SH-SY5Y (cell line): ENCODE measurements at regions not wholly inside any gene's neighbourhood (a gene's known extent, or its start where the extent isn't known, plus 50 kb on each side); places are given as distances from the start of the nearest gene placed in this dataset.

Experiments
- GATA2 ChIP-seq: IDR thresholded peaks from 2 replicates; pipeline ENCODE4 v1.6.1; 2011; ENCODE audit warnings: mild to moderate bottlenecking, low read depth, low read length
- GATA3 ChIP-seq: IDR thresholded peaks from 2 replicates; pipeline ENCODE4 v1.6.1; 2011; ENCODE audit warnings: low read depth, mild to moderate bottlenecking, low read length, moderate library complexity

DNA sequence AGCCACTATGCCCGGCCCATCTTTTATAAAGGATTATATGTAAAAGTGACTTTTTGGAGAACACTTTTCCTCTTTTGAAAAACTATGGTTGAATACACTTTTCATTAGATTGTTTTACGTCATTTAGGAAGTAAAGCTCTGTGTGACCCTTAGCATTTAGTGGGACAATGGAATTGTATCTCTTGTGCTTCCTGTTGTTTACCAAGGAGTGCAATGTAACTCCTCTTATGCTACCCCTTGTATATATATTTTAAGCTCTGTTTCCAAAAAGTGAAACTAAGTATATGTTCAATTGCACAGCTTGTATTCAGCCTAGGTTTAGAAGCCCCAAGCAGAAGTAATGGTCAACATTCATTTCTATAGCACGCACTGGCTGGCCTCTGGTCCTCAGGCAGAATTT, 183.1 kb upstream of the CITED2 start:
- TF ChIP-seq GATA3 (no peak), GATA2 (no peak)

GRCh38 chr6:139556532-139556931, 182.1 kb upstream of the CITED2 start:
- no peak for TF ChIP-seq GATA3
- TF ChIP-seq GATA2: no peak

DNA sequence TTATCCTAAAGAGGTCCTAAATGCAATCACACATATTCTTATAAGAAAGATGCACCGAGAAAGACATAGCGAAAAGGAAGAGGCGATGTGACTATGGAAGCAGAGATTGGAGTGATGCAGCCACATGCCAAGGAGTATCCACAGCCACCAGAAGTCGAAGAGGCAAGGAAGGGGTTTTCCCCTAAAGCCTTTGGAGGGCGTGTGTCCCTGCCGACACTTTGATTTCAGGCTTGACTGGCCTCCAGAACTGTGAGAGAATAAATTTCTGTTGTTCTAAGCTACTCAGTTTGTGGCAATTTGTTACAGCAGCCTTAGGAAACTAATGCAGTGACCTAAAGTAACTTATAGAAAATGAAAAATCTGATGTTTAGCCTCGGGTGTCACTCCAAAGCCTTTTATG, 179.5 kb upstream of the CITED2 start:
- no peak for TF ChIP-seq GATA3
- no peak for TF ChIP-seq GATA2

- TF ChIP-seq GATA3 (no peak), GATA2 (no peak)
These were observed 176.9 kb upstream of the CITED2 start for GRCh38 chr6:139551376-139551775.

DNA sequence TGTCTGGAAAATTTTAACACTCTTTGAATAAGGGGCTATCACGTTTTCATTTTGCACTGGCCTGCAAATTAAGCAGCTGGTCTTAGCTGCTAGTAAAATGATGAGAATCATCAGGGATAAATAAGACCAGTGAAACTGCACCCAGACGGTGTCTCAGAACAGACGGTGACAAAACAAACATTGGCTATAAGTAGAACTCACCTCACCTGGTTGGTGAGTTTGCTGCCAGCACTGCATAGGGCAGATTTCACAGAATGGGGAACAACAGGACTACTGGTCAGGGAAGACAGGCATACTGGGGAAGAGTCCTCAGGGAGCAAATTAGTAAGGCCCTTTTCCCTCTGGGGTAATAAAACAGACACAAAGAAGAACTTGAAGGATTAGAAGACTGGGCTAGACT, 175.9 kb upstream of the CITED2 start:
- TF ChIP-seq GATA2 (no peak), GATA3 (no peak)

DNA sequence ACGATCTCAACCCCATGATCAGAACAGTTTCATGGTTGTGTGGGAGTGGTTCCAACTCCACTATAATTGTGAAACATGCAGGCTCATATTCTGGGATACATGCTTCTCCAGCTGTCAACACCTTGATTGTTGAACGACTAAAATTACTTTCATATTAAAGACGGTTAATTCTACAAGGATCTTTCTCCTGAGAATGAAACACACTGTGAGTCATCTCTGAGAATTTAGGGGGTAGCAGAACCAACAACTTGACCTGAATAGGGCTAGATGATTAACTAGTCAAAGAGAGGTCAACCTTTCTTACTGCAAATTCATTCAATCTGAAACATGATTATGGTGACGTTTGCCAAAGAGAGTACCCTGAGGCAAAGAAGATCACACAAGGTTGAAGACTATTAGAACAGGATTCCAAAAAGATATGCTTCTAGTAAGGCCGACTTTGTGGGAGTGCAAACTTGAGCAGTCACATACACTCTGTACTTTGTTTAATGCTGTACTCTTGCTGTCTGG, 175.2 kb upstream of the CITED2 start:
- no peak for TF ChIP-seq GATA3
- TF ChIP-seq GATA2: no peak

GRCh38 chr6:139547804-139548203, 173.4 kb upstream of the CITED2 start:
- TF ChIP-seq GATA2: no peak
- TF ChIP-seq GATA3: no peak

GRCh38 chr6:139547122-139547776, 172.8 kb upstream of the CITED2 start:
- TF ChIP-seq GATA2: no peak
- TF ChIP-seq GATA3: no peak

GRCh38 chr6:139546106-139546472, 171.6 kb upstream of the CITED2 start:
- TF ChIP-seq GATA3 (no peak), GATA2 (no peak)

- TF ChIP-seq GATA3 (no peak), GATA2 (no peak)
These were observed 171.0 kb upstream of the CITED2 start for GRCh38 chr6:139545206-139546105.

- TF ChIP-seq GATA2 (no peak), GATA3 (no peak)
These were observed 170.2 kb upstream of the CITED2 start for GRCh38 chr6:139544701-139545057.

- no peak for TF ChIP-seq GATA3
- no peak for TF ChIP-seq GATA2
These were observed 167.9 kb upstream of the CITED2 start for GRCh38 chr6:139542351-139542750.

GRCh38 chr6:139540894-139541293, 166.4 kb upstream of the CITED2 start:
- no peak for TF ChIP-seq GATA3
- no peak for TF ChIP-seq GATA2

DNA sequence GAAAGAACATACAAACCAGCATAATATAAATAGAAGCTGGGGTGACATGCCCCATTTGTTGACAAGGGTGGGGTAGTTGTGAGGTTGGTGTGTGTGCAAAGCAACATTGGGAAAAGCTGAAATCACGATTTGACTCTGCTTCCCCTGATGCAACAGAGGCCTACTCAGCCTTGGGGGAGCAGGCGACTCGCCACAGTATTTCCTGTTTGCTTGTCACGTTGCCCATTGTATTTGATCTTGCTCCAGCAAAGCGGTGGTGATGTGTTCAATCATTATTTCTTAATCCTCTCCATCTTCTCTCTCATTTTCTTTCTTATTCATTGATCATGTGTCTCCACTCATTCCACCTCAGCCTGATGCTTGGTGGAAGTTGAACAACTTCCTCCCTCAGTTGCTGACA, 165.8 kb upstream of the CITED2 start:
- no peak for TF ChIP-seq GATA2
- no peak for TF ChIP-seq GATA3

DNA sequence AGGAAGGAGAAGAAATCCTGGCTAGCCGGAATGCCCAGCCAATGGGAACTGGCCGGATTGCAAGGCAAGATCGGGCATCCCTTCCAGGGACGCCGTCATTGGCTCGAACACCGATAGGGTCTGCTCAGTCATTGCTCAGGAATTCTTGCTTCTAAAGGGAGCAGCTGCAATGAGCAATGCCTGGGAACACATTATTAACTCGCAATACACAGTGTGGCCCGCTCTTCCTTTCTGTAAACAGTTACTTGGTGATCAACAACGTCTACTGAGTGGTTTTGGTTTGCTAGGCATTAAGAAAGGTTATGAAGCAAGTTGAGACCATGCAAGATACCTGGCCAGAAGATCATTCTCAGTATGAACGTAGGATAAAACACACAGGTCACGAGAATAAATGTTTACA, 165.4 kb upstream of the CITED2 start:
- TF ChIP-seq GATA2 (no peak), GATA3 (no peak)

- no peak for TF ChIP-seq GATA3
- TF ChIP-seq GATA2: no peak
These were observed 163.9 kb upstream of the CITED2 start for GRCh38 chr6:139538366-139538765.
